ENCODE measurements at regions not wholly inside any gene's neighbourhood (a gene's known extent, or its start where the extent isn't known, plus 50 kb on each side); places are given as distances from the start of the nearest gene placed in this dataset.

DNA sequence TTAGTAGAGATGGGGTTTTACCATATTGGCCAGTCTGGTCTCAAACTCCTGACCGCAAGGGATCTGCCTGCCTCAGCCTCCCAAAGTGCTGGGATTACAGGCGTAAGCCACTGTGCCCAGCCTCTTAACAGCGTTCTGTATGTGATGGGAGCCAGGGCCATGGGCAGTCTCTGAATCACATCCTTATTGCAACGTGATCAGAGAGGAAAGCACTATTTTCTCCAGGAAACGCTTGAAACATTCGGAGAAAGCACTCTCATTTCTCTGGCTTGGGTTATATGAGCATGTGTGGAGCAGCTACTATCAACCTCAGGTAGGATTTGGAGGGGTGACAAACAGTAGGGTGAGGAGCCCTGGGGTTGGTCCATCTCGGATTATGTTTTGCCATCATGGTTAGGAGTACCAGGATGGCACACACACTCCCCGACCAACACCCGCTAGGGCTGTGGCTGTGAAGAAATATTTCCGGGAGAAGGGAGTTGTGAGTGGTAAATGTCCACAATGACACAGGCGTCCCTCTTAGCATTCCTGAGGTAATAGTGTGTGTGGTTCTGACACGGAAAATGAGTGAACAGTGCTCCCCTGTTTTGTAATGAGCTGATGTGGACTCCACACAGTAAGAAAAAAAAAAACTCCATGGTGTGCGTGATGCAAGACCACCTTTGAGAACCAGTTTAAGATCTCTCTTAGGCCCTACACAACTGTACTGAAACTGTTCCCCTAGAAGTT, 406.2 kb upstream of the ZNF608 start:
- ATAC-seq (no peak), DNase-seq (ENCODE audit: missing footprints) (no peak)
- intact Hi-C loops (cut with DNase I) = no loop called here

DNA sequence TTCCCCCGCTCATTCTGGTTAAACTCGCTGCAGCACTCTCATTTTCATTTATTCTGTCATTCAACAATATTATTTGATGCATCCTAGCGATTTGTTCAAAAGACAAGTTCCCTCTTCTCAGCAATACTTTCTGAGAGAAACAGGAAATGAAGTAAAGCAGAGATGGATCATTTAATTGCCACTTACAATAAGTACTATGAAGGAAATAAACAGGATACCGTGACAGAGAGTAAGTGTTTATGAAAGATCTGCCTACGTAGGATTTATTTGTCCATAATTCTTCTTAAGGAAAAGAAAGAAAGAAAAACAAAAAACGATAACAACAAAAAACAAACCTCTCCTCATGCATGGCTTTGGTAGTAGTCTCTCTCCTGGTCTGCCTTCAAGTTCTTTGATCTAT, 406.8 kb upstream of the ZNF608 start:
- DNase-seq (ENCODE audit: missing footprints) (no peak), ATAC-seq (no peak)
- intact Hi-C loops (cut with DNase I) = no loop called here

DNA sequence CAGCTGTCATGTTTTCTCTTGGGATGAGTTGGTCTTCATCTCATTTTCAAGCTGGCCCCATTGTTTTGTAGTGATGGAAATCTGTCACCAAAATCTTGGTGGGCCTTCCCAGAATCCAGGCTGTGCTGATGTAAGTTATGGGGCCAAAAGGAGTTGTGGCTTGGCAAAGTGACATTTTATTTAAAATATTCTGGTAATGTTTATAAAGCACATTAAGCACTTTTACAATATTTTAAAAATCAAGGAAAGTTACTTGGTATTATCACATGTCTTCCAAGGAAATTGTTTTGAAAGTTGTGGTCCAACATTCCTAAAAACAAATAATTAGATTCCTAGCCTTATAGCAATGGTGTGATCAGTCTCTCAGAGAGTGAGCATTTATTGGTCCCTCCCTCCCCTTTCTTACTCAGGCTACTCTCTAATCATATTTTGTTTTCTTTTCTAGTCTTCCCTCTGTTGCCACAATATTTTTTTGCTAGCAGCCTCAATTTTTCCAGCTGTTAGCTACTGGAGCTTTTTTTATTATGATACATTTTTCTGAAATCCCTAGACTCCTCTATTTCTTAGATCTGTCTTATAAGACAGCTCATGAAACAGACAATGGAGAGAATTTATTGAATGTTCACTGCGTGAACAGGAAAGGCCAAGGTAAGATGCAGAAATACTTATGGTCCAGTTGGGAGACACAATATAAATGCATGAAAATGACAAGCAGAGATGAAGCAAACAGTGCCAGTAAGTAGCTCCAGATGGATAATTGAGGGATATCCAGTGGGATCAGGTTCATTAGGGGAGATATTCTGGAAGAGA, 408.1 kb upstream of the ZNF608 start:
- no peak for ATAC-seq
- intact Hi-C loops (cut with DNase I) = no loop called here
- no peak for DNase-seq (ENCODE audit: missing footprints)

DNA sequence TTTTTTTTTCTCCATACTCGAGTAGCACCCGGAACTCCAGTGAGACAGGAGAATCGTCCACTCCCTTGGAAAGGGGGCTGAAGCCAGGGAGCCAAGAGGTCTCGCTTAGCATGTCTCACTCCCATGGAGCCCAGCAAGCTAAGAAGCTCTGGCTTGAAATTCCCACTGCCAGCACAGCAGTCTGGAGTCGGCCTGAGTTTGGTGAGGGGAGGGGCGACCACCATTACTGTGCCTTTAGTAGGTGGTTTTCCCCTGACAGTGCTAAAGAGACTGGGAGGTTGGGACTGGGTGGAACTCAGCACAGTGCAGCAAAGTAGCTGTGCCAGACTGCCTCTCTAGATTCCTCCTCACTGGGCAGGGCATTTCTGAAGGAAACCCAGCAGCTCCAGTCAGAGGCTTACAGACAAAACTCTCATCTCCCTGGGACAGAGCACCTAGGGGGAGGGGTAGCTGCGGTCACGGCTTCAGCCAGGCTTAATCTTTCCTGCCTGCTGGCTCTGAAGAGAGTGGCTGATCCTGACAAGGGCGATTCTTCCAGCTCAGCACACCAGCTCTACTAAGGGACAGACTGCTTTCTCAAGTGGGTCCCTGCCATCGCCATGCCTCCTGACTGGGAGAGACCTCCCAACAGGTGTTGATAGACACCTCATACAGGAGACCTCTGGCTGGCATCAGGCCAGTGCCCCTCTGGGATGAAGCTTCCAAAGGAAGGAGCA, 414.5 kb upstream of the ZNF608 start:
- intact Hi-C loops (cut with DNase I) = no loop called here
- DNase-seq (ENCODE audit: missing footprints) (no peak), ATAC-seq (no peak)

DNA sequence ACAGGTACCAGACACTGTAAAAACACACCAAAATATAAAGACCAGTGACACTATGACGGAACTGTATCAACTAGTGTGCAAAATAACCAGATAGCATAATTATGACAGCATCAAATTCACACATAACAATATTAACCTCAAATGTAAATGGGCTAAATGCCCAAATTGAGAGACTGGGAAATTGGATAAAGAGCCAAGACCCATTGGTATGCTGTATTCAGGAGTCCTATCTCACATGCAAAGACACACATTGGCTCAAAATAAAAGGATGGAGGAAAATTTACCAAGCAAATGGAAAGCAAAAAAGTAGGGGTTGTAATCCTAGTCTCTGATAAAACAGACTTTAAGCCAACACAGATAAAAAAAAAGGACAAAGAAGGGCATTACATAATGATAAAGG, 416.3 kb upstream of the ZNF608 start:
- no peak for DNase-seq (ENCODE audit: missing footprints)
- no peak for ATAC-seq
- intact Hi-C loops (cut with DNase I) = no loop called here

DNA sequence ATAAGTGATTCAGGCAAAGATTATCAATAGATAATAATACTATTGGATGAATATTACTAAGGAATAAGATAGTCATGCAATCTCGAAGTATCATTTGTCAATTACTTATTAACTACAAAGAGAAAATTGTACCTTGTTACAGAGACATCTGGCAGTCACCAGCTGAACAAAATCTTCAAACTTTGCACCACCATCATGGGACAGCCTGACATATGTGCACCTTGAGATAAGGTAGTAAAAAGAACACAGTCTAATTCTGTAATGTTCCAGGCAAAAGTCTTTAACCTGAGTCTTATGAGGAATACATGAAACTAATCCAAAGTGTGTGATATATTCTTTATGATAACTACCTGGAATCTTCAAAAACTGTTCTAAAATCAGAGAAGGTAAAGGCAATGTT, 423.0 kb upstream of the ZNF608 start:
- ATAC-seq (no peak), DNase-seq (ENCODE audit: missing footprints) (no peak)
- intact Hi-C loops (cut with DNase I) = no loop called here

DNA sequence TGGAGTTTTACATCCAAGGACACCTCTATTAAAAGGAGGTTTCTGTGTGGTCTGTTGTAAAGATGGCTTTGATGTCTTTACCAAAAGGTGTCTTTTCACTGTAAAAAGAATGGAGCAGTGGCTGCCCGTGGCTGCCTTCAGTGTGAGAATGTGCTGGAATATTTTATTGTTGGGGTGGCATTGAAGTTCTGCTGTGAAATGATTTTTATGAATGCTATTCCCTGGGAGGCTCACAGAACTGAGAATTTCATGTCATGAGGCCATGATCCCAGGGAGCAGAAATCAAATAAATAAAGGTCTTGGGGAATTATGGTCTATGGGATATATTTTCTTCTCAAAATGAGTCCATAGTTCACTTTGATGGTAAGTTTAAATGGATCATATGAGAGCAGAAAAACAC, 425.2 kb upstream of the ZNF608 start:
- ATAC-seq (no peak), DNase-seq (ENCODE audit: missing footprints) (no peak)
- intact Hi-C loops (cut with DNase I) = no loop called here

DNA sequence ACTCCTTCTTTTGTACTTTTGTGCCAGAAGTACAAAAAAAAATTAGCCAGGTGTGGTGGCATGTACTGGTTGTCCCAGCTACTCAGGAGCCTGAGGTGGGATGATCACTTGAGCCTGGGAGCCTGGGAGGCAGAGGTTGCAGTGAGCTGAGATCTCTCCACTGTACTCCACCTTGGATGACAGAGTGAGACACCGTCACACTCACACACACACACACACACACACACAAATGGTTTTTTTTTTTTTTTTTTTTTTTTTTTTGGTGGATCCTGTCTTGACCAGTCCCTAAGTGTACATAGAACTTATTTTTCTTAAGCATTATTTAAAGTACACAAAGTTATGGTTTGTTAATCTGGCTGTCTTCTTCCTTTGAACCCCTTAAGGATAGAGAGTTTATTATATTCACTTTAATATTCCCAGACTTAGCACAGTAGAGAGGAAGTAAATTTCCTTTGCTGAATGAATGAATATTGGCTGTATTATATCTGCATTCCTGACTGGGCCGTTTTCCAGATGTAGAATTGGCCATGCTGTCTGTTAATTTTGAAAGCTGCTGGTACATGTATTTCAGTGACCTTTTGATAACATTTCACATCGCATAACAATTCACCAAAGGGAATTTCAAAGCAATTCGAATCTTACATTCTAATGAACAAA, 429.0 kb upstream of the ZNF608 start:
- intact Hi-C loops (cut with DNase I) = no loop called here
- DNase-seq (ENCODE audit: missing footprints) = no peak
- ATAC-seq = no peak

DNA sequence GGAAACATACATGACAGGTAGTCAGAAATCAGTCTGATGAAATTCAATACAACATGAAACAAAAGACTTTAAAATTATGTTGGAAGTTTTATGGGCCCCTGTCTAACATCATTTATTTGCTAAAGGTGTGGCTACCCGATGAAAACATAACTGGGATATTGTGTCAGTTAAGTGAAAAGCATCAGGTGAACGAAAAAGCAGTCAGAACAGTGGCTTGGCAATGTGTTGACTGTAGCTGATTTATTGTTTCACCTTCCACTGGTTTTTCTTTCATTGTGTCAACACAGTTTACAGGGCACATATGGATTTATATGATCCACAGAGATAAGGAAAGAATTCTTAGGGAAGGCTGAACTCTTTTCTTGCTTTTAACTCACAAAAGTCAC, 429.6 kb upstream of the ZNF608 start:
- DNase-seq (ENCODE audit: missing footprints) (no peak), ATAC-seq (no peak)
- intact Hi-C loops (cut with DNase I) = no loop called here

DNA sequence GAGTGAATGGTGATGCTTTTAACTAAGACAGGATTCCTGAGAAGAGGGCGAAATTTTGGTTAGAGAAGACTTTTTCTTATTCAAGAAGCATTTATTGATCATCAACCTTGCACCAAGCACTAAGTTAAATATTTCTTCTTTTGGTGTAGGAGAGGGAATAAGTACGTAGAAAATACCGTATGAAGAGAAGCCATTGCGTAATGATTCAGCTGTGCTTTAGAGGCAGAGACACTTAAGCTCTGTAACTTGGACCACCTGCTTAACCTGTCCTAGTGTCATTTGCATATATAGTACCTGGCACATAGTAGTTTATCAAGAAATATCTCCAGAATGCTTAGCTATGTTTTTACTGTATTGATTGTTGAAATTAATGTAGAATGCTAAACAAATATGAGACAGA, 430.9 kb upstream of the ZNF608 start:
- ATAC-seq (no peak), DNase-seq (ENCODE audit: missing footprints) (no peak)
- intact Hi-C loops (cut with DNase I) = no loop called here

DNA sequence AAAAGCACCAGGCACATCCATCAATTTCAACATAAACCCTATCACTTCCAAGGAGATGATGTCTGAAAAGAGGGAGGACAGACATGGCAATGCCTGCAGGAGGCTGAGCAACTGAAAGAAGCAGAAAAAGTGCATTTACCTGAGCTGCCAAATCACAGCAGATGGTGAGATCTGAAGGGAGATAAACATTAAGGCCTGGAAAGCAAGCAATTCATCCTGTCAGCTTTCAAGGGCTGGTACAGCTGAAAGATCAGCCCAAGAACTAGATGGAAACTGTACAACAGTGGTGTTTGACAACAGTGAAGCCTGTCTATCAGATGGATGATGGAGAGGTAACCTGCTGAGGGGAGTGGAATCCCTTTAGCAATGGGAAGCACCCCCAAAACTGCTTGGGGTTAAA, 433.2 kb upstream of the ZNF608 start:
- ATAC-seq (no peak), DNase-seq (ENCODE audit: missing footprints) (no peak)
- intact Hi-C loops (cut with DNase I) = no loop called here

DNA sequence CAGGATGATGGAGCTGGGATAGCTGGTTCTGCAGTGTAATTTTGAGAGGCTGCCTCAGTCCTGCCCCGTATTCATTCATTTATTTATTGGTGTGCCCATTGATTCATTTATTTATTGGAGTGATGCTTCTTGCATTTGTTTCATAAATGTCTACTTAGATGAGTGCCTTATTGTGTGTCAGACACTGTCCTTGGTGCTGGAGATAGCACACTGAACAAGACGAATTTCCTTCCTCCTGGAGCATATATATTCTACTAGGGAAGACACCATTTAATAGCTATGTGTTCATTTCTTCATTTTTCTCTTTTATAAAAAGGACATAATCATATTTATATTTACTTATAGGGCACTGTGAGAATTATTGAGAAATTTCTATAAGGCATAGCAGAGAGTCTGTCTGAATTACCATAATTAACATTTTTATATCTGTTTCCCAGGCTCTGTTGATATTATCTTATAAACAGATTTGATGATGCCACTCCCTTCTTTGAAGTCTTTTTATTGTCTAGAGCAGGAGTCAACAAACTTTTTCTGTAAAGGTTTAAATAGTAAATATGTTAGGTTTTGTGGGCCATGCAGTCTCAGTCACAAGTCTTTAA, 433.9 kb upstream of the ZNF608 start:
- ATAC-seq (no peak), DNase-seq (ENCODE audit: missing footprints) (no peak)
- intact Hi-C loops (cut with DNase I) = no loop called here

DNA sequence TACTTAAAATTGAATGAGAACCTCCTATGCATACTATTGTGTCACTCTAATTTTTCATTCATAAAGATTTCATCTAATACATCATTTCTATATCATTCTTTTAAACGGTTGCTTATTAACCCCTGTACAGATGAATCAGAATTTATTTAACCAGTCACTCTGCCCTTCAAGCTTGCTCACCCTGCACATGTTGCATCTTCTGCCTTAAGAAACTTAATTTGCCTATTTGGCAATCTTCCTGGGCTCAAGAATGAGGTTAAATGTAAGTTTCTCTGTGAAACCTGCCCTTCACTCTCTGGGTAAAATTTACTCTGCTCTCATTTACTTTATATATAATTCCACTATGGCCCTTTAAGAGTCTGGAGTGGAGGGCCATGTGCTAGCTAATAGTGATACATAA, 434.7 kb upstream of the ZNF608 start:
- ATAC-seq (no peak), DNase-seq (ENCODE audit: missing footprints) (no peak)
- intact Hi-C loops (cut with DNase I) = no loop called here

DNA sequence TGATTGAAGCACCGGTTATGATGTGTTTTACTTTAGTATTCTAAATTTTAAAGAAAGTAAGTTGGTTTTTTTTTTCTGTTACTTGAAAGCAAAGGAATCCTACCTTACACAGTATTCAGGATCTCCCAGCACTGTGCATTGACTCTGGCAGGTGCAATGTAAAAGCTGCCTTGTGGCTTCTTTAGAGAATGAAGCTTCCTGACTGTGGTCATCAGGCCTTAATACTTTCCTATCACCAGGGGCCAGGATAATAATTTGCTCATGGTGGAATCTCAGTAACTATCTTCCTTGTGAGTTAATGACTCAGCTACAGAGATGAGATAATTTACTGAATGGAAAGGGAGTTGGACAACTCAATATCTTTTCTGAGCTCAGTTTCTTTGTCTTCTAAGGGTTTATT, 435.5 kb upstream of the ZNF608 start:
- DNase-seq (ENCODE audit: missing footprints) = no peak
- intact Hi-C loops (cut with DNase I) = no loop called here
- no peak for ATAC-seq

DNA sequence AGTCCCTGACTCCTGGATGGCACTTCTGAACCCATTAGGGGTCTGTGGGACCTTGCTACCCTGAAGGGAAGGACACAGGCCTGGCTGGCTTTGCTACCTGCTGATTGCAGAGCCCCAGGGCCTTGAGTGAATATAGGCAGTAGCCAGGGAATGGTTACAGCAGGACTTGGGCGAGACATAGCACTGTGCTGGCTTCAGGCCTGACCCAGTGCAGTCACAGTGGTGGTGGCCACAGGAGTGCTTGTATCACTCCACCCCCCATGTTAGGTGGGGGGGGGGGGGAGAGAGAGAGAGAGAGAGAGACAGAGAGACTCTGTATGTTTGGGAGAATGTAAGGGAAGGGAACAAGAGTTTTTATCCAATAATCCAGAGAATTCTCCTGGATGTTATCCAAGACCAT, 439.3 kb upstream of the ZNF608 start:
- DNase-seq (ENCODE audit: missing footprints) = no peak
- intact Hi-C loops (cut with DNase I) = no loop called here

DNA sequence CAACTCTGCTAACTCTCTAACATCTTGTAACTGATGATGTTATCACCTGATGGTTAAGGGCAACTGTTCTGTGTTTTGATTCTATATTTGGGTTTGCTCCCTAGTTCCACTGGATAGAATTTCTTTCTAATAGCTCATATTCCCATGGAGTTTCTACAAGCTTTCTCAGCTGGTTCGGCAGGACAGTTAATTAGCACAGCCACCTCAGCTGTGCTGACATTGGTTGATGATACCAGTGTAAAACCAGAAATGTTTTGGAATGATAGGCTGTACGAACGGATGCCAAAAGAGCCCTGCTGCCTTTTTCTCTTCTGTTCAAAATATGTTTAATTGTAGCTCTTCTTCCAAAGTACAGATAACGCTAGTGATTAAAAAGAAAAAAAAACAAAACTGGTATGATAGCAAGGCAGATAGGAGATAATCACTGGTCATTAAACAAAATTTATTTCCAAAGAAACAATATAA, 440.5 kb upstream of the ZNF608 start:
- ATAC-seq = peak; percentile 56
- intact Hi-C loops (cut with DNase I) = no loop called here
- no peak for DNase-seq (ENCODE audit: missing footprints)

More for the DNA sequence above, 439.3 kb upstream of the ZNF608 start:
- peak; percentile 20 for ATAC-seq

DNA sequence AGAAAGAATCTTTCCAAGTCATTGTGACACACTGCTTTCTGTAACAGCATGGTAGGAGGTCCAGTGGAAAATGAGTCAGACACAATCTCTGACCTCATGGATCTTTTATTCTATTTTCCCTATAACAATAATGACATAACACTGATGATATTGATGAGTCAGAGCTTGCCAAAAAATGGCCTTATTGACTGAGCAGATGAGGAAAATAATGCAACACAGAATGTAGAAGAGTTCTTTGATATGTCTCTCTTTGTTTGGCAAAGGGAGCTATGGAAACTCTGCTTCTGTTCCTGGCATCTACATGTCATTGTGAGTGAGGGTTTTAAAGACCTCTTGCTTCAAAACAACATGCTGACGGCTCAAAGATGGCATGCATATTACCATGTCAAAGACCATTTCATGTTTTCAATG, 443.1 kb upstream of the ZNF608 start:
- no peak for ATAC-seq
- intact Hi-C loops (cut with DNase I) = no loop called here
- no peak for DNase-seq (ENCODE audit: missing footprints)

DNA sequence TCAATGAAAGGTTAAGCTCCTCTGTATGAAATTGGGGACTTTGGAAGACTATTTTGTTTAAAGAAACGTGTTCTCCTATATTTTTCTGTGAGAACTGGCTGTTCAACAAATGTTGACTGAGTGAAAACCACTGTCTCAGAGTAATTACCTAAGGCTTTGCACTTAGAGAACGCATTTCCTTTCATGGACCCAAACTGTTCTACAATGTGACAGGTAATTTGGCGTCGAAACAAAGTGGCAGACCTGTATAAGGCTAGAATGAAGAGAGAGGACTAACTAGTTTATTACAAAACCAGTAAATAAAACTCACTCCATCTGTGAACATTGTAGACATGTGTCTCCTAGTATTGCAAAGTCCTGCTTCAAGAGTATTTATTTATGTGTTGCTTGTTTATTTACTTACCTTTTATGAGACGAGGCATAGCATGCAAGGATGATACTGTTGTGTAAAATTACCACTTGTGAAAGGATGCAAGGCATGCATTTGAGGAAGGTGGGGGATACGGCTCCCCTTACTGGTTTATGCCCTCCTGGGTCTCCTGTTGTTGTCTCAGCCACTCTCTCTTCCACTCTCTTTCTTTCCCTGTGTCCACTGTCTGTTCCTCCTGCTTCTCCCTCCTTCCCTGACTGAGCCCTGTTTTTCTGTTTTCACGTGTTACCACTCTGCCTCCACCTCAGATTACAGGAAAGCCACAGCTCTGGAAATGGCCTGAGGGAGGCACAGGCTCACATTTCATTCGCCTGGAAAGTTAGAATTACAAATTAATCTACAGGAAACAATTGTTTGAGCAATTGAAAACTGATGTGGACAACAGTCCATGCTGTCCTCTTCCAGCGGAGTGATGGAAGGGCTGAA, 444.0 kb upstream of the ZNF608 start:
- intact Hi-C loops (cut with DNase I) = no loop called here
- ATAC-seq (no peak), DNase-seq (ENCODE audit: missing footprints) (no peak)
